PC-9 (cell line): ENCODE measurements at regions not wholly inside any gene's neighbourhood (a gene's known extent, or its start where the extent isn't known, plus 50 kb on each side); places are given as distances from the start of the nearest gene placed in this dataset.

Experiments used
- BruUV-seq: library from RNA; stranded (reverse); fragments of 400-500 nt; replicated peaks from 2 replicates; lab custom pipeline; 2021; lab: Mats Ljungman, UMichigan
- CTCF ChIA-PET: fragments of 300-600 bp; sonication (Branson Sonifier 250); formaldehyde crosslinking; loops from one replicate; lab custom pipeline; 2022; ENCODE audit warnings: antibody characterized with exemption; lab: Charles Lee
- POLR2A ChIA-PET: fragments of 300-600 bp; sonication (Branson Sonifier 250); formaldehyde crosslinking; loops from one replicate; lab custom pipeline; 2022; ENCODE audit warnings: antibody characterized with exemption; ENCODE audit not compliant: unreplicated experiment; lab: Charles Lee
- DNase-seq, 2 experiments: peaks; one replicate each; pipeline versions ENCODE4 v3.0.0 to v3.0.0-alpha.2; 2015 to 2022; ENCODE audit warnings: mixed read lengths in 1 of 2
- H2AFZ ChIP-seq: fragments of 200-600 bp; sonication (generic); 2 replicates; pipeline ENCODE4 v1.8.1; 2017; ENCODE audit warnings: antibody characterized with exemption
- H3F3A ChIP-seq: fragments of 200-600 bp; sonication (generic); 2 replicates; pipeline ENCODE4 v1.8.1; 2017; ENCODE audit warnings: antibody characterized with exemption, mild to moderate bottlenecking, low read depth; ENCODE audit not compliant: insufficient read depth
- H3K27ac ChIP-seq: fragments of 200-600 bp; sonication (generic); 2 replicates; pipeline ENCODE4 v1.6.1; 2016; ENCODE audit warnings: mixed run types
- H3K27me3 ChIP-seq: fragments of 200-600 bp; sonication (generic); 2 replicates; pipeline ENCODE4 v1.6.1; 2016; ENCODE audit warnings: low read depth, mixed run types; ENCODE audit not compliant: insufficient read depth
- H3K36me3 ChIP-seq: fragments of 200-600 bp; sonication (generic); 2 replicates; pipeline ENCODE4 v1.6.1; 2016; ENCODE audit warnings: low read depth, mixed run types
- H3K4me1 ChIP-seq: fragments of 200-600 bp; sonication (generic); replicated peaks from 2 replicates; pipeline ENCODE4 v1.6.1; 2016; ENCODE audit warnings: mixed run types; ENCODE audit not compliant: insufficient read depth
- H3K4me2 ChIP-seq: fragments of 200-600 bp; sonication (generic); 2 replicates; pipeline ENCODE4 v1.6.1; 2017; ENCODE audit warnings: mixed run types
- H3K4me3 ChIP-seq: fragments of 200-600 bp; sonication (generic); 2 replicates; pipeline ENCODE4 v1.6.1; 2016; ENCODE audit warnings: mixed run types
- H3K79me2 ChIP-seq: fragments of 200-600 bp; sonication (generic); 2 replicates; pipeline ENCODE4 v1.6.1; 2017; ENCODE audit warnings: low read depth, mixed run types
- H3K9me2 ChIP-seq: fragments of 200-600 bp; sonication (generic); 2 replicates; pipeline ENCODE4 v1.8.1; 2017; ENCODE audit warnings: mild to moderate bottlenecking; ENCODE audit not compliant: insufficient read depth
- H3K9me3 ChIP-seq: fragments of 200-600 bp; sonication (generic); 2 replicates; pipeline ENCODE4 v1.8.1; 2016; ENCODE audit warnings: low read depth; ENCODE audit not compliant: insufficient read depth
- H4K20me1 ChIP-seq: fragments of 200-600 bp; sonication (generic); 2 replicates; pipeline ENCODE4 v1.8.1; 2017; ENCODE audit not compliant: insufficient read depth
- CTCF ChIP-seq: fragments of 200-600 bp; sonication (generic); conservative IDR thresholded peaks from 2 replicates; pipeline ENCODE4 v1.6.1; 2017; ENCODE audit warnings: mixed run types, antibody characterized with exemption, mild to moderate bottlenecking, moderate library complexity
- EZH2 ChIP-seq: fragments of 200-600 bp; sonication (generic); IDR thresholded peaks from 2 replicates; pipeline ENCODE4 v1.8.0; 2017; ENCODE audit warnings: antibody characterized with exemption, low read depth
- intact Hi-C: fragments of 100-400 bp; cut with micrococcal nuclease; formaldehyde crosslinking; loops from one replicate; pipeline ENCODE4 v1.10.0; 2022; ENCODE audit not compliant: unreplicated experiment

- CTCF ChIA-PET = no interaction called here
- no TSS peak for BruUV-seq
- H3K4me1 ChIP-seq = no peaks in the 10 kb centered on the region
These were observed 315.6 kb upstream of the HAND2 start for GRCh38 chr4:173845580-173845979.

GRCh38 chr4:173839865-173840264 is 309.8 kb upstream of the HAND2 start:
- DNase-seq = no peak
- Histone ChIP-seq H2AFZ (no peak overlapping the region), H3K27ac (no peak overlapping the region), H3K4me2 (no peak overlapping the region), H3K27me3 (no peaks in the 10 kb centered on the region), H3K36me3 (no peaks in the 10 kb centered on the region), H3K4me1 (no peaks in the 10 kb centered on the region), H3K9me2 (no peaks in the 10 kb centered on the region), H3K9me3 (no peaks in the 10 kb centered on the region), H3K4me3 (no peak overlapping the region), H3K79me2 (no peaks in the 10 kb centered on the region), H3F3A (no peaks in the 10 kb centered on the region), H4K20me1 (no peaks in the 10 kb centered on the region)
- CTCF ChIA-PET = no interaction called here
- BruUV-seq = no TSS peak
- POLR2A ChIA-PET = no interaction called here
- TF ChIP-seq CTCF (no peak), EZH2 (no peak)
- intact Hi-C loops = no loop called here

More at GRCh38 chr4:173845580-173845979, 315.6 kb upstream of the HAND2 start:
- Histone ChIP-seq H3K27me3 (no peaks in the 10 kb centered on the region), H3K36me3 (no peaks in the 10 kb centered on the region), H3K4me2 (no peak overlapping the region), H3K27ac (no peak overlapping the region), H3K9me2 (no peaks in the 10 kb centered on the region), H4K20me1 (no peaks in the 10 kb centered on the region), H3K4me3 (no peak overlapping the region), H2AFZ (no peak overlapping the region), H3K79me2 (no peaks in the 10 kb centered on the region), H3F3A (no peaks in the 10 kb centered on the region), H3K9me3 (no peaks in the 10 kb centered on the region)
- POLR2A ChIA-PET = no interaction called here
- no peak for DNase-seq
- TF ChIP-seq CTCF (no peak), EZH2 (no peak)
- intact Hi-C loops = no loop called here

DNA sequence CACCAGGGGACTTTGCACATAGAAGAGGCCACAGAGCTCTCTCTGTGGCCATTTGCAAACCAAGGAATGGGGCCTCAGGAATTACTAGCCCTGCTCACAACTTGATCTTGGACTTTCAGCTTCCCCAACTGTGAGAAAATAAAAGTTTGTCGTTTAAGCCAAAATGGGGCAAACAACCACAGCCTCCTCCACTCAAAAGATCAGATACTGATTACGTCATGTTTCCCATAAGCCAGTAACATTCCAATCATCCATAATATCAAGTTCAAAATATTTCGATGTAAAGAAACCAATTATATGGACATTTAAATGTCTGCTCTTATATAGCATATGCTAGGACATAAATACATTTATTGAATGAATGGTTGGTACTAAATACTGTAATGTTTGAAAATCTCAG is 307.5 kb upstream of the HAND2 start:
- no TSS peak for BruUV-seq
- CTCF ChIA-PET = no interaction called here
- intact Hi-C loops = no loop called here

More for the DNA sequence above, 307.5 kb upstream of the HAND2 start:
- Histone ChIP-seq H3K9me2 (no peaks in the 10 kb centered on the region), H3K4me3 (no peak overlapping the region), H3K9me3 (no peaks in the 10 kb centered on the region), H3K79me2 (no peaks in the 10 kb centered on the region), H3K4me2 (no peak overlapping the region), H3K4me1 (no peaks in the 10 kb centered on the region), H3K36me3 (no peaks in the 10 kb centered on the region), H3F3A (no peaks in the 10 kb centered on the region), H4K20me1 (no peaks in the 10 kb centered on the region), H3K27ac (no peak overlapping the region), H2AFZ (no peak overlapping the region), H3K27me3 (no peaks in the 10 kb centered on the region)
- DNase-seq = no peak
- POLR2A ChIA-PET = no interaction called here
- TF ChIP-seq CTCF (no peak), EZH2 (no peak)
